ENCODE measurements at regions not wholly inside any gene's neighbourhood (a gene's known extent, or its start where the extent isn't known, plus 50 kb on each side); places are given as distances from the start of the nearest gene placed in this dataset.

DNA sequence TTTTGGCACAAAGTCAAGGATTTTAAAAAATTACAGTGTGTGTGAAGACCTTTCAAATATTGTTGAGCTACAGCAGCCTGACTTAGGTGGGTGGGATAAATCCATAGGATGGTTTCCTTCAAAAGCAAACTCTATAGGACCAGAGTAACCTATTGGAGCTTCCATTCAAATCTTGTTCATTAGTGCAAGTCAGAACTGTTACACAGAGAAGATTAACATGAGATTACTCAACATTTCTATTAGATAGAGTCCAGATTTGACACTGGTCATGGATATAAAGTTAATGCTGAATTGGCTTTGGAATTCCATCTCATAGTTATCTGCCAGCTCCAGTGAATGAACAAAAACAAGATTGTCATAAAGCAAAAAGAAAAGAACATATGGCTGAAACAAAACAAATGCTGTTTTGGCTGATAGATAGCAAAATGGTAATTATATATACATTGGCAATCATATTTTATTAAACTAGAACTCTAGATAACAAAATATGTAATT is 129.6 kb upstream of the SEMA3A start:
- TF ChIP-seq GATA2 (IDR thresholded peaks at IDR 0.05; ENCODE audit: low read depth, low read length) (no peak), GATA3 (IDR thresholded peaks at IDR 0.05; ENCODE audit: low read depth, low read length) (no peak)

All from SH-SY5Y (cell line).